ENCODE measurements at regions not wholly inside any gene's neighbourhood (a gene's known extent, or its start where the extent isn't known, plus 50 kb on each side); places are given as distances from the start of the nearest gene placed in this dataset.

DNA sequence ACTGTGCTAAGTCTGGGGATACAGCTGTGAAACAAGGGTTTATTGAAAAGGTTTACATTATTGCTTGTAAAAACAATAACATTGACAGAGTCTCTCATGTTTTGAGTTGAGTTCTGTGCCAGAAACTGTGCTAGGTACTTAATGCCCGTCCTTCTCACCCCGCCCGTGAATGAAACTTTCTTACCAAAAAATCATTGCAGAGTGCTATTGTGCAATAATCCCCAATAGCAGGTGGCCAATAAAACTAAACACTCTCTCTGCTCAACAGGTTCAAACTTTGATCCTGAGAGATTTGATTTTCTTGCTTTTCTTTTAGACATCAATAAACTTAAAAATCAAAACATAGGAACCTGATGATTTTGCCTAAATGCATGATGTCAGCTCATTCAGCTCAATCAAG lies 441.6 kb downstream of the HAPSTR1 start:
- ATAC-seq = no peak

DNA sequence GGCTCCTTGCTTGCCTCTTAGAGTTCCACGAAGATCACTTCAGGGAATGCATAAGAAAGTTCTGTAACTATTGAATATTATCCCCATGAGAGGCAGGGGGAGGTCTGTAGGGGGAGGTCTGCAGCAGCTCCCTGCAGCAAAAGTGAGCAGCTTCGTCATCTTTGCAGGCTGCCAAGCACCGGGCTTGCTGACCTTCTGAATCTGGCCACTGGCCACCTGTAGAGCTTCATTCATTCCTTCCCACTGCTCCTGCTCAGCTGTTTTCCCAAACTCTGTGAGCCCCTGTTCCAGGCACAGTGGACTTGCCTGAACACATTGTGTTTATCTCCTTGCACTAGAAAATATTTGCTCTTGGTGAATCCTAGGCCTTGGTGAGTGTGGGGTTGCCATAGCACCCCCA lies 443.3 kb downstream of the HAPSTR1 start:
- no peak for ATAC-seq

DNA sequence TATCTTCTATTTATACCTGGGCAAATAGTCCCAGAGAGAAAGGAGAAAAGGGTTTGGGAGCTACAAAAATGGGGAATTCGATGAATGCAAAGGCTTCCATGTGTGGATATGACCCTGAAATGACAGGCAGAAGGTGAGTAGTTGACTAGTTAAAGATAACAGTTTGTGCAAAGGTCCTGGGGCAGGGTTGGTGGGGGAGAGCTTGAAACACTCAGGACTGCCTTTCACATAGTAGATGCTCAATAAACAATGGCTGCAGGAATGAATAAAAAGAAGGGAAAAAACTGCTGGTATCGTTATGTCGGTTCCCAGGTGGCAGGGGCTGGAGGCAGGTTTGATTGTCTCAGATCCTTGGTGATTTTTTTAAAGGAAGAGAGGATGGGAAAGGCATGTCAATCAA lies 445.5 kb downstream of the HAPSTR1 start:
- ATAC-seq = no peak

DNA sequence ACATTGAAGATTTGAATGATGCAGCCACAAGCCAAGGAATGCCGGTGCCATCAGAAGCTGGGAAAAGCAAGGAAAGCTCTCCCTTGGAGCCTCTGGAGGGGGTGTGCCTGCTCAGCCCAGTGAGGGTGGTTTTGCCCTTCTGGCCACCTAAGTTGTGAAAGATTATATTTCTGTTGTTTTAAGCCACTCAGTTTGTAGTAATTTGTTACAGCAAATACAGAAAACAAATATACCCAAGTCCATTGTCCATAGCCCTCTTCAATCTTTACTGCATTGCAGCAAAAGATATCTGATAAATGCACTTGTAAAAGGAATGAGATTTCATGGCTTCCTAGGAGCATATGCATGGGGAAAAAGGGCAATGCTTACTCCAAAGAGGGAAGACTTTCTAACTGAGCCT lies 447.9 kb downstream of the HAPSTR1 start:
- ATAC-seq = no peak

DNA sequence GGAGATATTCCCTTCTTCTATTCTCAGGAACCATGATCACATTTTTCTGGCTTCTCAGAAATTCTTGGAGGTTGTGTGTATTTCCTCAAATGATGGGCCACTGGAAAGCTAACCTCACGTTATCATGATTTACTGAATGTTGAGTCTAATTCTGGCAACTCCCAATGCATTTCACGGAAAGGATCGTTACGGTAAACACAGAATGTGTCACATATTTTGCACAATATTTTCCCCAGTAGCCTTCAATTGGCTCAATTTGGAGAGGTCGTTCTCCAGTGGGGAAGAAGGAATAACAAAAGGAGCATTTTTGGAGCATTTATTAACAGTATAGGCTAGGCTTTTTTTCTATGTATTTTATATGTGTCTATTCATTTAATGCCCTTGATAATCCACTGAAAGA lies 450.3 kb downstream of the HAPSTR1 start:
- no peak for ATAC-seq

DNA sequence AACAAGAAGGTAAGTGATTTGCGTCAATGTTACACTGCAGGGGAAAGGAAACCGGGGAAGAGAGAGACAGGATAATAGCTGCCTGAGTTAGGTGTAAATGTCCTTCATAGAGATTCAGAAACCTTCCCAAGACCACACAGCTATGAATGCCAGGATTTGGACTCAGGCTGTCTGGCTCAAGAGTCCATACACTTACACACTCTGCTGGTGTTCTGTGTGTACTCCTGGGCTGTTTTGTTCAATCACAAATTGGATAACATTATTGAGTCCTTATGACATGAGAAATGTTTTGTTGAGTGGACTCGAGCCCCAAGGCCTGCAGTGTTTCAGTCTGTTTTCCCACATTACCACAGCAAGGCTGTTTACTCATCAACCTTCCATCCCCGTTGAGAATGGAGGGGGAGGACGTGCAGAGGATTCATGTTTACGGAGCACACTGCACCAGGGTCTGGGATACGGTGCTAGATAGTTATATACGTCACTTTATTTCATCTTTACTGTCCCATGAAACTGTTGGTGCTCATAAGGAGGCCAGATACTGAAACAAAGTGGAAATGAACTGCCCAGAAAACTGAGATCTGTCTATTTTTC lies 450.8 kb downstream of the HAPSTR1 start:
- ATAC-seq = no peak

DNA sequence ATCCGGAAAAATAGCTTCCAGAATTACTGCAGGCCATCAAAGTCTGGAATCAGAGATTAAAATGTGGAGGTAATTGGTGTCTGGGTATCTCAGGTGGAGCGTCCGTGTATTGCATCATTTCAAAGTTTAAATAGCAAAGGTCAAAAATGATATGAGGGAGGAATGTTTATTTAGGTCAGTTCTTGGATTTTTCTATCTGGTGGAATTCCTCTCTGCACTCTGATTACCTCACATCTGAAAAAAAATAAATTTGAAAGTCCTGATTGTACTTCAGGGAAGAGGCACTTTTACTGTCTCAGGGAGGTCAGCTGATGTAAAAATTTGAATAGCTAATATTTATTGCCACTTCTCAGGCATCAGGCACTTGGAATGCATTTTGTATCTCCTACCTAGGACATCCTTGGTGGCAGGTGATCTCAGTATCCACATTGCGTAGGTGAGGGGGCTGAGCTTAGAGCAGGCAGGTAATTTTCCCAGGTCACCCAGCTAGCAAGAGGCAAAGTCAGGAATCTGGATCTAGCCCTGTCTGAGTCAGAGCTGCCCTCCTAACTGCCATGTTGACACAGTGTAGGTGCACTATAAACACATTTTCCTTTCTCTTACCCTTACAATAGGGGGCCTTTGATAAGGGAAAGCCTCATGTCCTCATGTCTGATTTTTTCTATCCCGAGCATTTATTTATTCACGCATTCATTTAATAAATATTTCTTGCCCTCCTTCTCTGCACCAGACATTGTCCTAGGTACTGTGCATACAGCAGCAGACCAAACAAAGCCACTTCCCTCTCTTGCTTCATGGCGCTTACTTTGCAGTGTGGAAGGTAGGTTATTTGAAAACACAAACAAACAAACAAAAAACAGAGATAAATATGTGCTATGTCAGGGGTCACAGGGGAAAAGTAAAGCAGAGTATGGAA lies 454.3 kb downstream of the HAPSTR1 start:
- no peak for ATAC-seq

DNA sequence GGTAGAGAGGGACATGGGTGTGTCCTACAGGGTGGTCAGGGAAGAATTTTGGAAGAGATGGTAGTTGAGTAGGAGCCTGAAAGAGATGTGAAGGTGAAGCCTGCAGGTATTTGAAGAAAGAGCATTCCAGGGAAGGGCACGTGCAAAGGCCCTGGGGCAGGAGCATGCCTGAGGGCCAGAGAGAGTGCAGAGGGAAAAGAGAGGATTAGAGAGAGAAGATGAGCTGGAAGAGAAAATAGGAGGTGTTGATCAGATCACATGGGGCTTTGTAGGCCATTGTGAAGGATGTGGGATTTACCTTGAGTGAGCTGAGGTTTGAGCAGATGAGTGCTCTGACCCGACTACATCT lies 455.0 kb downstream of the HAPSTR1 start:
- no peak for ATAC-seq

DNA sequence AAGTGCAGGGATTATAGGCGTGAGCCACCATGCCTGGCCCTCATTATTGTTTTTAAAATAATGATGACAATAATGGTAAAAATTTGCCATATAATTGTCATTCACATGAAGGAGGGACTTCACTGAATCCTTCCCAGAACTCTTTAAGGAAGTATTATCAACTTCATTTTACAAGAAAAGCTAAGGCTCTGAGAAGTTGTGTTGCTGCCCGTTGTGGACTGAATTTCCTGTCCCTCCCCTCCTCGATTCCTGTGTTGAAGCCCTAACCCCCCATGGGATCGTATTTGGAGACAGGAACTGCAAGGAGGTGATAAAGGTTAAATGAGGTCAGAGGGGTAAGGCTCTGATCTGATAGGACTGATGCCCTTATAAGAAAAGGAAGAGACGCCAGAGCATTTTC lies 458.0 kb downstream of the HAPSTR1 start:
- ATAC-seq = no peak

DNA sequence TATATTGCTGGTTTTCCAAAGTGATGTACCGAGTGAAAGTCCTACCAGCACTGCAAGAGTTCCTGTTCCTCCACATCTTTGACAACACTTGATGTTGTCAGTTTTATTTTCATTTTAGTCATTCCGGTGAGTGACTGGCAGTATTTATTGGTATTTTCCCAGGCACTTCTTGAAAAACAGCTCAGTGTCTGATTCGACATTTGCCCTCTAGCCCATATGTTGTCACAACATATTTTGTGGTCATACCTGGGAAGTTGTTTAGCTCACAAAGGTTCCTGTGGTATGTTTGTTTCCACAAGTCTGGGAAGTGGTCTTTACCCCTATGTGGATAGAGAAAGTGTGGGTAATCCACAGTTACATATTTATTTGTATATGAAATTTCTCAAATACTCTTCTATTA lies 463.6 kb downstream of the HAPSTR1 start:
- ATAC-seq = no peak

DNA sequence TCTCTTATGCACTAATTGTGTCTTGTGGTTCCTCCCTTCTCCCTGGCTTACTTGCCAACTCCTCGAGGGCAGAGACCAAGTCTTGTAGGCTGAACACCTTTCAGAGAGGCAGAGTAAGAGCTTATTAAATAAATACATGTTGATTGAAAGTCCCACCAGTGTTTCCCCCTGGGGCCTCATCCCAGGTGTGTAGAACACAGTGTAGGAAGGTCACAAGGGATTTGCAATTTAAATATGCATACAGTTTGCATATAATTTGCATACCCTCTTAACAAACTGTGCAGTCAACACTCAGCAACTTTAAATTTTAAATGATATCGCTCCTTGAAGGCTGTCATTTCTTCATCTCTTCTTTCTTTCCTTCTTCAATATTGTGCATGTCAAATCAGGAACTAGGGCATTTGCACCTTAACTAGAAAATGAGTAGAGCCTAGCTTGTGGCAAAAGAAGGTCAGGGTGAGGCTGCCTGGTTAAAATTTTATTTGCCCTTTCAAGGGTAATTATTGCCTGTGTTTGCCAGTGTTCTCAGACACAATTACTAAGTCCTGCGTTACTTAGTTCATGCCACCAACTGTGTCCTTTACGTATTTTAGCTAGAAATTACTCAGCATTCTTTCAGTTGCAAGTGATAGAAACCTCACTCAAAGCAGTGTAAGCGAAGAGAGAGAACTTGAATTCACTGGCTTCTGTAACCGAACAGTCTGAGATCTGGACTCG lies 465.7 kb downstream of the HAPSTR1 start:
- no peak for ATAC-seq

DNA sequence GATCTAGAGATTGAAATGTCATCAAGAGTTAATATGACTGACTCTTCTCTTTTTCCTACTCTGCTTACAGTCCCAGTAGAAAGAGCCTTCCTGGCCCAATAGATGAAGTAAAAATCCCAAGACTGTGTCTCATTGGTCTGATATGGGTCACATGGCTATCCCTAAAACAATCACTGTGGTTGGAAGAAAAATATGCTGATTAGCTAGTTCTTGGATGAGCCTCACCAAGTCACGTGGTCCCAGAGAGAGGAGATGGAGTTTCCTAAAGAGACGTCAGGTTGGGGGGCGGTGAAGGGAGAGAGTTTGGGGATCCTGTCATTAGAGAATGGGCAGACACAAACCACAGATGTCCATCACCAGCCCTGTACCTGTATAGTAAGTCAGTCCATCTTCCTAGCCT lies 466.3 kb downstream of the HAPSTR1 start:
- ATAC-seq = no peak

DNA sequence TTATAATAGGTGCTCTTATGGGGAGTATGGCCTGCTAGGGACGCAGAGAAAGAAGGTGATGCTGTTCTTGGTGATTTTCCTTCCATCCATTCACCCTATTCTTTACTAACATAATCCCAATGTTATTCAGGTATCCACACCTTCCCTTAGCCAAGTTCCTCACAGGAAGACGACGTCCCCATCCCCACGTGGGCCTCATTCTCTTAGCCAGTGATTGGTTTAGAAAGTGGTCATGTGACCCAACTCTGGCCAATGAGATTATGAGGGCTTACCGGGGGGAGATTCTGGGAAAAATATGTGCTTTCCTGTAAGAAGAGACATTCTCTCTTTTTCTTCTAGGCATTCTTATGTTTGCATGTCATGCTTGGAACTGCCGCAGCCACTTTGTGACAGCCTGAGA lies 474.7 kb downstream of the HAPSTR1 start:
- no peak for ATAC-seq

DNA sequence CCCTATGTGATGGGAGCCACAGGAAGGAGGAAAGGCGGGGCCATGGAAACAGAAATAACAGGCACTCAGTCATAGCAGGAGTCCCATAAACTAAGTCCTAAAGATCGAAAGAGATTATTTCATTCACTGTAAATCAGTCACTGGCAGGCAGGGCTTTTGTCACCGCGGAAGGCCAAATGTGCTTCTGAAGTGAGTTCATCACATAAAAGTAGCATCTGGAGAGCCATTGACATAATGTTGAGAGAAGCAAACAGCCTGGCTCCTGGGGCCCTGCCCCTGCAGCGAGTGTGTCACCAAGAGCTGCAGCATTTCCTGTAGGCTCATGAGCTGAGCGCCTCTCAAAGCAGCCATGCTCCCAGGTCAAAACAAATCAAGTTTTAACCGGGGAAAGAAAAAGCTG lies 476.2 kb downstream of the HAPSTR1 start:
- no peak for ATAC-seq

DNA sequence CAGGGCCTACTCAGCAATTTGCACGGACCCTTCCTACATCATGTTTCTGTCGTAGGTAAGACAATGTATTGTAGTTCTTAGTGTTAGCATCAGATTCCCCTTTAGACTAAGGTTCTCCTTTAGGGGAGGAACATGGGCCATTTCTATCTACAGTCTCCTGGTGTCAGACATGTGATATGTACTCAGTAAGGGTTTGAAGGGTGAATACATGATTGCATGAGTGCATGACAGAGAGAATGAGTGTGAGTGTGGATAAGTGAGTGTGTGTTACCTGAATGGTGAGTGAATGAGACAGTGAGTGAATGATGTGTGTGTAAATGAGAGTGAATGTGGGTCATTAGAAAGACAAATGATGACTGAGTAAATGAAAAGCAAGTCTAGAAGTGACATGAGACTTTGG lies 476.8 kb downstream of the HAPSTR1 start:
- ATAC-seq = no peak

DNA sequence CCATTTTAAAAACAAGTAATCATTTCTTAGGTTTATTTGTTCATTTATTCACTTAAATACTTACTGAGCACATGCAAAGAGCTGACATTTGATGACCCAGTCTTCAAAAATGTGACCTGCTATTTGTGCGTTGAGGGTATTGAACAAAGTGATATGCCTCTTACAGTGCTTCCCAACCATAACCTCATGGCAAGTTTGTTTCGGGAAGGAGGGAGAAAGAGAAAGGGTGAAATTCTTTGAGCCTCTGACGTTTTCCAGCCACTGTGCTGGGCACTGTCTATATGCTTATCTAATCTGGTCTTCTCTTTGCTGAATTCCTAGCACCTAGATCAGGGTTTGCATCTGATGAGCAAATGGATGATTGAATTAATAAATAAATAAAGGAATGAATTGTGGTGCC lies 479.1 kb downstream of the HAPSTR1 start:
- ATAC-seq = no peak

DNA sequence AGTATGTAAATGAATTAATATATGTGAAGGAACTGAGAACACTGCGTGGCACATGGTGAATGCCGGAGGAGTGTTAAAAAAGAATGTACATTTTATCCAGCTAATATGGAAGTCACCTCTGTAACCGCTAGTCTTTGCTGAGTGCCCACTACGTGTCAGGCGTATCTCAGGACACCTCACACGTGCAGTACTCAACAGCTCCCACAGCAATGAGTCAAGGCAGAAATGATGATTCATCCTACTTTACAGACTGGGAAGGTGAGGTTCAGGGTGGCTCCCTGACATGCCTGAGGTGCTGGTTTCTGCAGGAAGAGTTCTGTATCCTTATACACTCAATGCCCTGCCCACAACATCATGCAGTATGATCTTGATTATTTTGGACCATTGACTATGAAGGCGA lies 487.0 kb downstream of the HAPSTR1 start:
- ATAC-seq = no peak

DNA sequence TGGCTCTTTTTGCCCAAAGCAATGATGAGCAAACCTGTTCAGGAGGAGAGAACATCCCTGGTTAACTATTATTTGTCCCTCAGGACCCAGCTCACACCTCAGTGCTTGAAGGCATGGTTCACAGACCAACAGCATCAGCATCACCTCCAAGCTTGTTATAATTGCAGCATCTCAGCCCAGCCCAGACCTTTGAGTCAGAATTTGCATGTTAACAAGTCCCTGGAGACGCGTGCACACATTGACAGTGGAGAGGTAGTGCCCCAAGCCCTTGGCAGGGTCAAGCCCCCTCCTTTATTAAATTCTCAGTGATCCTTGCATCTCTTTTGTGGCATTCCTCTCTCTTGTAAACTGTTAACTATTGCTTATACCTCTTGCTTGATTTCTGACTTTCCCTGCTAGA lies 488.6 kb downstream of the HAPSTR1 start:
- no peak for ATAC-seq

DNA sequence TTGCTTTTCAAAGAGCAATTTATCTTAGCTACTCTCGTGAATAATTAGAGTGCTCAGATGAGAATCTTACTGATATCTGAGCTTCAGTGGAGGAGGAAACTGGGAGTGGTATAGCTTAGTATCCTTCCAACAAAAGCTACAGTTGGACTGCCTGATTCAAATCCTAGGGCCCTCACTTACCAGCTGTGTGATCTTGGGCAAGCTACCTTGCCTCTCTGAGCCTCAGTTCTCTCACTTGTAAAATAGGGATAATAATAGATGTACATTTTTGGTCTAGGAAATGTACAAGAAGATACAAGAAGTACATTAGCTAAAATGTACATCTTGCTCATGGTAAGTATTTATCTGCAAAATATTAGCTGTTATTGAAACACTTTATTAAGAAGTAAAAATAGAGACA lies 502.0 kb downstream of the HAPSTR1 start:
- no peak for ATAC-seq

DNA sequence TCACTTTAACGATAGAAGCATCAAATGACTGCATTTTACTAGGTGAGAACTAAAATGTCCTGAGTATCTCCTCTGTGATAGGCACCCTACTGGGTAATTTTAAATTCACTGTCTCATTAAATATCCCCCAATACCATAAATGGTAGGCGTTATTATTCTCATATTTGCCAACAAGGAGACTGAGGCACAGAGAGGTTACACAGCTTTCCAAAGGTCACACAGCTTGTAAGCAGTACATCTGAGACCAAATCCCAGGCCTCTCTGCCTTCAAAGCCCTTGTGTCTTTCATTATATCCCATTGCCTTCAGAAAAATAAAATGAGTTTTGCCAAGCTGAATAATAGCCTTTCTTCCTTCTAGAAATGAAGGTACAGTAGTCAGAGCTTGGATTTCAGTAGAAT lies 502.6 kb downstream of the HAPSTR1 start:
- no peak for ATAC-seq

DNA sequence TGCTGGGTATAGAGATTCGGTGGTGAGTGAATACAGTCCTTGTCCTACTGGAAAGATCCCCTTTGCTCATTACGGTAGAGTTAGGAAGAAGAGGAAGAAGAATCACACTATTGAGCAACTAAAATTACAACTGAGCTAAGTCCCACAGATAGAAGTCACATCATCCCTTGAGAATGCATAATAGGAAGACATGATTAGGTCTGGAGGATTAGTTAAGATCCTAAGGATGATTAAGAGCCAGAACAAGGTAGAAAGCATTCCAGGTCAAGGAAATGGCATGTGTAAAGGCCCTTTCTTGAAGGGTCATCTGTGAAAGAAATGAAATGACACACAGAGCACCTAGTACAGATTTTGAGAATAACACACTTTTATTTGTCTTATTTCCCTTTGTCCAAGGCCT lies 503.5 kb downstream of the HAPSTR1 start:
- no peak for ATAC-seq

DNA sequence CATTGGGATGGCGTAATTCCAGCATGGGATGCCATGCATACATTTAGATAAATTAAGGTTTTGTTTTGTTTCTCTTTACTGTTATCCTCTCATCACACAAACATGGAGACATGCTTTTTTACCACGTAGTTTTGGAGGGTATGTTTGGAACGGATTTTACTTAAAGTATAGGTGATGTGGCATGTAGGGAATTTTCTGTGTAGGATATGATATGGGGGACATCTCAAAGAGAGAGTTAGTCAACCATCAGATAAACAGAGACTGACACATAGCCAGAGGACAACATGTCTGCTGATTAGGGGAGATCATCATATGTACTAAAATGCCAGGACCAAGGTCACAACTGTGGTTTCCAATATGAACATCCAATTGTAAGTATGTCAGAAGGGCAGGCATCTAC lies 503.9 kb downstream of the HAPSTR1 start:
- no peak for ATAC-seq

DNA sequence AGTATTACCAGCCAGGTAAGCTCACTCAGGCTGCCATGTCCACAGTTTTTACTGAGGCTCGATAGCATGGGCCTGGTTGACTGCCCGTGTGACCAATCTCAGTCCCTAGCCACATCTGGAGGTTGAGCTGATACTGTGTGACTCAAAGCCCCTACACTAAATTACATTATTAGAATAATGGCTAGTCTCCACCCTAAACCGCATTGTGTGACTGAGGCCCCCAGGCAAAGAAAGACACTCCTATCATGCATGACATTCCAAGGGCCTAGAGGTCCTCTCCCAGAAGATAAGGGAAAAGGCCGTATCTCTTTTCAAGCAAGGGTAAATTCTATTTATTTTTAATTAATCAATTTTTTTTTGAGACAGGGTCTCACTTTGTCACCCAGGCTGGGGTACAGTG lies 505.3 kb downstream of the HAPSTR1 start:
- ATAC-seq = no peak

Data from esophagus mucosa (tissue), 1 donor.